ENCODE measurements at regions not wholly inside any gene's neighbourhood (a gene's known extent, or its start where the extent isn't known, plus 50 kb on each side); places are given as distances from the start of the nearest gene placed in this dataset.

GRCh38 chr7:112646783-112647182 lies 143.4 kb downstream of the TMEM168 start:
- Histone ChIP-seq H3K9me2 (ENCODE audit: insufficient read depth) (no peaks in the 10 kb centered on the region), H4K20me1 (ENCODE audit: insufficient read depth) (no peaks in the 10 kb centered on the region), H3K9me3 (ENCODE audit: control insufficient read depth in 1 of 2, insufficient read depth in 1 of 2, low read depth in 1 of 2, low read length in 2 of 2) (no peaks in the 10 kb centered on the region), H3K27me3 (ENCODE audit: insufficient read depth, low read length) (no peaks in the 10 kb centered on the region), H3K79me2 (ENCODE audit: insufficient read depth, low read length) (no peaks in the 10 kb centered on the region), H3K36me3 (ENCODE audit: control insufficient read depth in 1 of 2, insufficient read depth in 2 of 2, low read length in 2 of 2) (no peaks in the 10 kb centered on the region), H3K9ac (ENCODE audit: low read length) (no peak overlapping the region), H3K27ac (ENCODE audit: low read depth, low read length) (no peak overlapping the region), H3K4me1 (ENCODE audit: control insufficient read depth in 1 of 2, insufficient read depth in 2 of 2, low read length in 2 of 2) (peaks cover 0 to 6% of the 10 kb centered on the region in 2 experiments; a peak in 2 of 4 replicates), H3K4me2 (ENCODE audit: low read length) (no peak overlapping the region), H2AFZ (ENCODE audit: low read depth, low read length, poor library complexity, severe bottlenecking) (no peak overlapping the region), H3K4me3 (replicated peaks in 1 of 2; ENCODE audit: low read depth in 1 of 2, low read length in 2 of 2) (no peak overlapping the region)
- POLR2A ChIA-PET, result no interaction called here
- TF ChIP-seq ZBTB33 (IDR thresholded peaks at IDR 0.05; ENCODE audit: extremely low read depth, insufficient replicate concordance, low read length) (no peak), RAD21 (IDR thresholded peaks at IDR 0.05; ENCODE audit: low read depth) (no peak), EGR1 (IDR thresholded peaks at IDR 0.05; ENCODE audit: low read depth) (no peak), MAX (IDR thresholded peaks at IDR 0.05) (no peak), EZH2 (IDR thresholded peaks at IDR 0.05) (no peak), SIN3A (IDR thresholded peaks at IDR 0.05; ENCODE audit: low read depth) (no peak)
- CTCF ChIA-PET, result no interaction called here
- no peak for ATAC-seq
- RAD21 ChIA-PET (ENCODE audit: low non-redundant PET in 1 of 2, low total read pairs in 2 of 2, uncharacterized antibody in 2 of 2, unreplicated experiment in 2 of 2), result no interaction called here
- DNase-seq (ENCODE audit: low read depth, low spot score), result no peak
- intact Hi-C loops (cut with micrococcal nuclease), result no loop called here
- BruUV-seq (replicated peaks), result no TSS peak

GRCh38 chr7:112648781-112649180 lies 141.4 kb downstream of the TMEM168 start:
- intact Hi-C loops (cut with micrococcal nuclease), result no loop called here
- no peak overlapping the region for H3K4me2 ChIP-seq (ENCODE audit: low read length)
- no peak overlapping the region for H3K27ac ChIP-seq (ENCODE audit: low read depth, low read length)
- H3K4me3 ChIP-seq (replicated peaks in 1 of 2; ENCODE audit: low read depth in 1 of 2, low read length in 2 of 2), result no peak overlapping the region
- BruUV-seq (replicated peaks), result no TSS peak
- no peak overlapping the region for H3K9ac ChIP-seq (ENCODE audit: low read length)
- ChIA-PET RAD21 (ENCODE audit: low non-redundant PET in 1 of 2, low total read pairs in 2 of 2, uncharacterized antibody in 2 of 2, unreplicated experiment in 2 of 2) (no interaction called here), CTCF (no interaction called here), POLR2A (no interaction called here)
- H2AFZ ChIP-seq (ENCODE audit: low read depth, low read length, poor library complexity, severe bottlenecking), result no peak overlapping the region
- DNase-seq (ENCODE audit: low read depth, low spot score), result no peak
- H3K9me3 ChIP-seq (ENCODE audit: control insufficient read depth in 1 of 2, insufficient read depth in 1 of 2, low read depth in 1 of 2, low read length in 2 of 2), result no peaks in the 10 kb centered on the region
- no peaks in the 10 kb centered on the region for H3K27me3 ChIP-seq (ENCODE audit: insufficient read depth, low read length)
- H3K9me2 ChIP-seq (ENCODE audit: insufficient read depth), result no peaks in the 10 kb centered on the region
- ATAC-seq, result no peak
- peaks cover 0 to 6% of the 10 kb centered on the region in 2 experiments; a peak in 2 of 4 replicates for H3K4me1 ChIP-seq (ENCODE audit: control insufficient read depth in 1 of 2, insufficient read depth in 2 of 2, low read length in 2 of 2)
- H3K79me2 ChIP-seq (ENCODE audit: insufficient read depth, low read length), result no peaks in the 10 kb centered on the region
- H4K20me1 ChIP-seq (ENCODE audit: insufficient read depth), result no peaks in the 10 kb centered on the region
- H3K36me3 ChIP-seq (ENCODE audit: control insufficient read depth in 1 of 2, insufficient read depth in 2 of 2, low read length in 2 of 2), result no peaks in the 10 kb centered on the region
- no peak for TF ChIP-seq ATF3 (IDR thresholded peaks at IDR 0.05)
- TF ChIP-seq POLR2AphosphoS5 (IDR thresholded peaks at IDR 0.05; ENCODE audit: low read depth, low read length), result no peak
- no peak for TF ChIP-seq EZH2 (IDR thresholded peaks at IDR 0.05)
- no peak for TF ChIP-seq TCF7L2 (IDR thresholded peaks at IDR 0.05; ENCODE audit: borderline replicate concordance, extremely low read depth, insufficient read depth, insufficient read length)
- no peak for TF ChIP-seq ZBTB33 (IDR thresholded peaks at IDR 0.05; ENCODE audit: extremely low read depth, insufficient replicate concordance, low read length)
- no peak for TF ChIP-seq ELF1 (IDR thresholded peaks at IDR 0.05; ENCODE audit: borderline replicate concordance, low read depth)
- no peak for TF ChIP-seq ZFX (IDR thresholded peaks at IDR 0.05)
- no peak for TF ChIP-seq SP1 (IDR thresholded peaks at IDR 0.05; ENCODE audit: low read depth)
- no peak for TF ChIP-seq REST (IDR thresholded peaks at IDR 0.05; ENCODE audit: low read depth)
